ENCODE measurements at regions not wholly inside any gene's neighbourhood (a gene's known extent, or its start where the extent isn't known, plus 50 kb on each side); places are given as distances from the start of the nearest gene placed in this dataset.

GRCh38 chr2:220120041-220120440 is 492.6 kb downstream of the SLC4A3 start:
- TF ChIP-seq POLR2A (IDR thresholded peaks at IDR 0.05), result no peak
- TF ChIP-seq CTCF (IDR thresholded peaks at IDR 0.05), result no peak
- TF ChIP-seq POLR2AphosphoS5 (IDR thresholded peaks at IDR 0.05), result no peak

Data from breast epithelium (tissue), 3 donors.